ENCODE measurements at regions not wholly inside any gene's neighbourhood (a gene's known extent, or its start where the extent isn't known, plus 50 kb on each side); places are given as distances from the start of the nearest gene placed in this dataset.
"Not testable (repeated sequence)": the region's sequence is repeated elsewhere in the genome, so short reads cannot be mapped to it uniquely, and the experiment has no call there.

DNA sequence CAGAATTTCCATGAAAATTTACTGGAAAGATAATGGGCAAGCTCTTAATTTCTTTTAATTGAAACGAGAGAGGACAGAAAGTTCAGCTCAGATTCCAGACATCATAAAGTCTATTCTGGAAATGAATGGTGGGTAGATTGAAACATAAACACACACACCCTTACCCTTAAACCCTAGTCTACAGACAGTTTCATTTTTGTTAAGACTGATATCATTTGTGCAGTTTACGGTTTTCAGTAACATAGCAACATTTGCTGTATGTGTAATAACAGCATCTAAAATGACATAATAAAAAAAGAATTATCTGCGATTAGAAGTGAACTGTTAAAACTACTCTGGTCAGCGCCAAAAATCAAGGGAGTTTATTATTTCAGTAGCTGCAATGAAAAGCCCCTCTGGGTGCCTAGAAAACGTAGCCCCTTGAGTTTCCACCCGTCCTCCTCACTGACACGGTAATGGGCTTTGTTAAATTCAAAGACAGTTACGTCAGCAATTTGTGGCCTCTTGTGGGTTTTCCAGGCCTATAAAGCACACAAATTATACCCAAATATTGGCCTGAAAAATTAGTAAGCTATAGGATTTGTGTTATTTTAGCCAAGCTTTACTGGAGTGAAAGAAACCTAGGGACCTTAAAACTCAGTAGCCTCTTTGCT lies 520.6 kb upstream of the SOX9 start:
- intact Hi-C loops (cut with DNase I; ENCODE audit: low total_unique reads), result no loop called here
- H3K36me3 ChIP-seq, result no peaks in the 10 kb centered on the region
- no peak overlapping the region for H3K4me3 ChIP-seq
- no peak overlapping the region for H3K27ac ChIP-seq
- DNase-seq, result no peak
- no peak for TF ChIP-seq POLR2A (IDR thresholded peaks at IDR 0.05)
- H3K27me3 ChIP-seq, result no peaks in the 10 kb centered on the region
- H3K4me1 ChIP-seq, result no peaks in the 10 kb centered on the region
- H3K9me3 ChIP-seq, result no peaks in the 10 kb centered on the region

DNA sequence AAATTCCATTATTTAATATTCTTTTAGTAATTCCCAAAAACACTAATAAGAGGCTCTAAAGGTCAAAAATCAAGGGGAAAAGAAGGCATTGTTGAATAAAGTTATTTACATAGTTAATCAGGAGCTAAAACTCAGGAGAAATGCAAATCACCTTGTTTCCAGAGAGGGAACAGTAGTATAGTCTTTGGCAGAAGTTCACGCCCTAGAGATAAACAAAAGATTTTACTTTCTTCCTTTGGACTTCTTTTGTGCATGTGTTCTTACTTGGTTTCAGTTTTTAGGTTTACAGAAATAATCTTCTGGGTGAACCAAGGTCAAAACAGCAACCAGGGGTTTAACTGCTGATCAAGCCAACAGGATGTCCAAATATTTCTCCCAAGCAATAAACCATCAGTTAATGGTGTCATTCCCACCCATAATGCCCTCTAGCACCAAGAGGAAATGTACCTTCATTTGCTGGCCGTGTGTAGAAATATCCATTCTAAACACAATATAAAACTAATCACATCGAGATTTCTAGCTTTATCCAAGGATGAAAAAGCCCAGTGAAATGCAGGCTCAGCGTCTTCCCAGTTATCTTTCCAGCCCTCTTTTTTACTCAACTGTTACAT lies 518.8 kb upstream of the SOX9 start:
- Histone ChIP-seq H3K4me3 (no peak overlapping the region), H3K9me3 (no peaks in the 10 kb centered on the region), H3K27me3 (no peaks in the 10 kb centered on the region), H3K27ac (no peak overlapping the region), H3K4me1 (no peaks in the 10 kb centered on the region), H3K36me3 (no peaks in the 10 kb centered on the region)
- DNase-seq, result no peak
- TF ChIP-seq, protein P1, sequence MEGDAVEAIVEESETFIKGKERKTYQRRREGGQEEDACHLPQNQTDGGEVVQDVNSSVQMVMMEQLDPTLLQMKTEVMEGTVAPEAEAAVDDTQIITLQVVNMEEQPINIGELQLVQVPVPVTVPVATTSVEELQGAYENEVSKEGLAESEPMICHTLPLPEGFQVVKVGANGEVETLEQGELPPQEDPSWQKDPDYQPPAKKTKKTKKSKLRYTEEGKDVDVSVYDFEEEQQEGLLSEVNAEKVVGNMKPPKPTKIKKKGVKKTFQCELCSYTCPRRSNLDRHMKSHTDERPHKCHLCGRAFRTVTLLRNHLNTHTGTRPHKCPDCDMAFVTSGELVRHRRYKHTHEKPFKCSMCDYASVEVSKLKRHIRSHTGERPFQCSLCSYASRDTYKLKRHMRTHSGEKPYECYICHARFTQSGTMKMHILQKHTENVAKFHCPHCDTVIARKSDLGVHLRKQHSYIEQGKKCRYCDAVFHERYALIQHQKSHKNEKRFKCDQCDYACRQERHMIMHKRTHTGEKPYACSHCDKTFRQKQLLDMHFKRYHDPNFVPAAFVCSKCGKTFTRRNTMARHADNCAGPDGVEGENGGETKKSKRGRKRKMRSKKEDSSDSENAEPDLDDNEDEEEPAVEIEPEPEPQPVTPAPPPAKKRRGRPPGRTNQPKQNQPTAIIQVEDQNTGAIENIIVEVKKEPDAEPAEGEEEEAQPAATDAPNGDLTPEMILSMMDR (IDR thresholded peaks at IDR 0.05), result no peak
- no peak for TF ChIP-seq POLR2A (IDR thresholded peaks at IDR 0.05)
- intact Hi-C loops (cut with DNase I; ENCODE audit: low total_unique reads), result no loop called here

DNA sequence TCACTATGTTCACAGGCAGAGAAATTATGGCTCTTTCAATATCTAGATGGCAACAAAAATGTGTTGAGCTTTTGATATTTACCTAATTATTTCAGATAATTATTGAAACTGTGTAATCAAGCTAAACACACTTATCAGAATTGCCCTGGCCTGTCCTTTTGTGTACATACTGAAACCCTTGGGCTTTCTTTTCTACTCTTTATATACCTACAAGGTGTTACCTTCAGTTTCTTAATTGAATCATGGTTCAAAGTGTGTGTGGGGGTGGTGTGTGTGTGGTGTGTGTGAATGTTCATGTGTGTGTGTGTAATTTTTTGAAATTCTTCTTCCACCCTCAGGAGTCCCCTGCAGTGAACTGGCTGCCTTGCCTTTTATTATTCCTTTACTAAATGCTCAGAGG lies 506.8 kb upstream of the SOX9 start:
- DNase-seq, result no peak
- no peak for TF ChIP-seq POLR2A (IDR thresholded peaks at IDR 0.05)
- TF ChIP-seq, protein P1 (IDR thresholded peaks at IDR 0.05), result no peak
- no peaks in the 10 kb centered on the region for H3K4me1 ChIP-seq
- H3K36me3 ChIP-seq, result no peaks in the 10 kb centered on the region
- no peaks in the 10 kb centered on the region for H3K27me3 ChIP-seq
- intact Hi-C loops (cut with DNase I; ENCODE audit: low total_unique reads), result no loop called here
- no peak overlapping the region for H3K27ac ChIP-seq
- no peaks in the 10 kb centered on the region for H3K9me3 ChIP-seq
- no peak overlapping the region for H3K4me3 ChIP-seq

DNA sequence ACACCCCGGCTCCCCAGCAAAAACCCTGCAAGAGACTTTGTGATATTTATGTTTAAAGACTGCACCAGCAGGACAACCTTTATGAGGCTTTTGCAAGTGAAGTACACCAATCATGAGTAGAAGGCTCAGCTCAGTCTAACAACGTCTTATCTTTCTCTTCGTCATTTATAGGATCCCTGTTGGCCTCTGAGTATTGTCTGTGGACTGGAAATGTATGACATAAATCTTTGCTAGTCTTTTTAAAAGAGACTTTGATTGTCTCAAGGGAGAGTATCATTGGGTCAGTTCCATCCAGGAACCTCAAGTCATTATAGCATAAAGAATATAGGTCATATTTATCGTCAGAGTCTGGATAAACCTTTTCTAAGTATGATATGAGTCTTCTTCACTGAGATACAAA lies 505.0 kb upstream of the SOX9 start:
- Histone ChIP-seq H3K4me1 (no peaks in the 10 kb centered on the region), H3K27me3 (no peaks in the 10 kb centered on the region), H3K9me3 (no peaks in the 10 kb centered on the region), H3K27ac (no peak overlapping the region), H3K4me3 (no peak overlapping the region), H3K36me3 (no peaks in the 10 kb centered on the region)
- no peak for TF ChIP-seq POLR2A (IDR thresholded peaks at IDR 0.05)
- TF ChIP-seq, protein P1 (IDR thresholded peaks at IDR 0.05), result no peak
- no peak for DNase-seq
- intact Hi-C loops (cut with DNase I; ENCODE audit: low total_unique reads), result no loop called here

DNA sequence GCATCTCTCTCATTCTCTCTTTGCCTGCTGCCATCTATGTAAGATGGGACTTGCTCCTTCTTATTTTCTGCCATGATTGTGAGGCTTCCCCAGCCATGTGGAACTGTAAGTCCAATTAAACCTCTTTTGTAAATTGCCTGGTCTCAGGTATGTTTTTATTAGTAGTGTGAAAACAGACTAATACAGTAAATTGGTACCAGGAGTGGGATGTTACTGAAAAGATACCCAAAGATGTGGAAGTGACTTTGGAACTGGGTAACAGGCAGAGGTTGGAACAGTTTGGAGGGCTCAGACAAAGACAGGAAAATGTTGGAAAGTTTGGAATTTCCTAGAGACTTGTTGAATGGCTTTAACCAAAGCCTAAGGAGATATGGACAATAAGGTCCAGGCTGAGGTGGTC lies 503.1 kb upstream of the SOX9 start:
- H3K9me3 ChIP-seq; DNase-seq; H3K4me3 ChIP-seq; H3K36me3 ChIP-seq; H3K27me3 ChIP-seq; H3K27ac ChIP-seq; H3K4me1 ChIP-seq; intact Hi-C loops (cut with DNase I; ENCODE audit: low total_unique reads): not testable (repeated sequence)

DNA sequence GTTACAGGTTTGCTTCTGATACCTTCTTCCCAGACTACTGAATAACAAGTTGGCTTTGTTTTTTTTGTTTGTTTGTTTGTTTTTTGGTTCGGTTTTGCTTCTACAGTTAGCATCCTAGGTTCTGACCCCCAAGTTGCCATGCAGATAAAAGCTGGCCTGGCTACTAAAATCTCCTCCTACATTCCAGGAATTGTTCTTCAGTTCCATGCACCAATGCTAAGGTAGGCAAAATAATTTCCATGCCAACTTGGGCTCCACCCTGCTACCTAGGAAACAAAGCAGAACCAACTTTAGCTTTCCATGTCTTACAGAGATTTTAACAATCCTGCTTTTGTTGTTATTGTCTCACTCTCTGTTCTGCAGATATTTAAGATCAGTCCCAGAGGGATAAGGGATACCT lies 495.5 kb upstream of the SOX9 start:
- no peak for DNase-seq
- H3K36me3 ChIP-seq, result no peaks in the 10 kb centered on the region
- peaks cover 0 to 4% of the 10 kb centered on the region in 2 donors for H3K27me3 ChIP-seq
- intact Hi-C loops (cut with DNase I; ENCODE audit: low total_unique reads), result no loop called here
- no peaks in the 10 kb centered on the region for H3K4me1 ChIP-seq
- H3K4me3 ChIP-seq, result no peak overlapping the region
- no peak for TF ChIP-seq POLR2A (IDR thresholded peaks at IDR 0.05)
- TF ChIP-seq, protein P1 (IDR thresholded peaks at IDR 0.05), result no peak
- H3K27ac ChIP-seq, result no peak overlapping the region
- H3K9me3 ChIP-seq, result no peaks in the 10 kb centered on the region

All from uterus (tissue), 3 donors.